ENCODE measurements at regions not wholly inside any gene's neighbourhood (a gene's known extent, or its start where the extent isn't known, plus 50 kb on each side); places are given as distances from the start of the nearest gene placed in this dataset.

DNA sequence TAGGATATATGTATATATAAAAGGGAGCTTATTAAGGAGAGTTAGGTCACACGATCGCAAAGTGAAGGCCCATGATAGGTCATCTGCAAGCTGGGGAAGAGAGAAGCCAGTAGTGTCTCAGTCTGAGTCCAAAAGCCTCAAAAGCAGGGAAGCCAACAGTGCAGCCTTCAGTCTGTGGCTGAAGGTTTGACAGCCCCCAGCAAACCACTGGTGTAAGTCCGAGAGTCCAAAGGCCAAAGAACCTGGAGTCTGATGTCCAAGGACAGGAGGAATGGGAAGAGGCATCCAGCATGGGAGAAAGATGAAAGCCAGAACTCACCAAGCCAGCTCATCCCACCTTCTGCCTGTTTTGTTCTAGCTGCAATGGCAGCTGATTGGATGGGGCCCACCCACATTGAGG, 88.9 kb upstream of the TBX20 start:
- no peak for DNase-seq (ENCODE audit: extremely low spot score)
- TF ChIP-seq, protein P1, sequence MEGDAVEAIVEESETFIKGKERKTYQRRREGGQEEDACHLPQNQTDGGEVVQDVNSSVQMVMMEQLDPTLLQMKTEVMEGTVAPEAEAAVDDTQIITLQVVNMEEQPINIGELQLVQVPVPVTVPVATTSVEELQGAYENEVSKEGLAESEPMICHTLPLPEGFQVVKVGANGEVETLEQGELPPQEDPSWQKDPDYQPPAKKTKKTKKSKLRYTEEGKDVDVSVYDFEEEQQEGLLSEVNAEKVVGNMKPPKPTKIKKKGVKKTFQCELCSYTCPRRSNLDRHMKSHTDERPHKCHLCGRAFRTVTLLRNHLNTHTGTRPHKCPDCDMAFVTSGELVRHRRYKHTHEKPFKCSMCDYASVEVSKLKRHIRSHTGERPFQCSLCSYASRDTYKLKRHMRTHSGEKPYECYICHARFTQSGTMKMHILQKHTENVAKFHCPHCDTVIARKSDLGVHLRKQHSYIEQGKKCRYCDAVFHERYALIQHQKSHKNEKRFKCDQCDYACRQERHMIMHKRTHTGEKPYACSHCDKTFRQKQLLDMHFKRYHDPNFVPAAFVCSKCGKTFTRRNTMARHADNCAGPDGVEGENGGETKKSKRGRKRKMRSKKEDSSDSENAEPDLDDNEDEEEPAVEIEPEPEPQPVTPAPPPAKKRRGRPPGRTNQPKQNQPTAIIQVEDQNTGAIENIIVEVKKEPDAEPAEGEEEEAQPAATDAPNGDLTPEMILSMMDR (IDR thresholded peaks at IDR 0.05; ENCODE audit: control extremely low read depth, extremely low read depth, low read depth, missing control alignments) = no peak
- CTCF ChIA-PET = no interaction called here
- POLR2A ChIA-PET = no interaction called here

DNA sequence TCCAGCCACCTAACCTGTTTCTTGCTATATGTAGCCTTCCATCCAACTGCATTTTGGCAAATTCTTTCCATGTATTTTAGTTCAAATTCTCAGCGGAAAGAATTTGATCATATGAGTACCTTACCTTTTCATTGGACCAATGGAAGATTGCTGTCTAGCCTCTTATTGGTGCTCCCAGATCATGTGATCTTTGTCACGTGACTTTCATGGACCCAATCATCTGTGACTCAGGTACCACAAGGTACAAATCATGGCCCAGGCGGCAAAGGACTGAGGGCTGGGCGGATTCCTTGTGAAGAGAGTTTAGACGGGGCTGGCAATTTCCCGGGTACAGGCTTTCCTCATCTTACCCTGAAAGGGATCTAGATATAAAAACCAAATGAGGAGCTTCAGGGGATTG, 85.9 kb upstream of the TBX20 start:
- ChIA-PET CTCF (interaction anchor here (0.8 kb wide), 1 partner anchor 22 kb away, joined by 3 read pairs; no protein-coding TSS in a partner anchor), POLR2A (no interaction called here)
- no peak for DNase-seq (ENCODE audit: extremely low spot score)
- TF ChIP-seq, protein P1 (IDR thresholded peaks at IDR 0.05; ENCODE audit: control extremely low read depth, extremely low read depth, low read depth, missing control alignments) = no peak

DNA sequence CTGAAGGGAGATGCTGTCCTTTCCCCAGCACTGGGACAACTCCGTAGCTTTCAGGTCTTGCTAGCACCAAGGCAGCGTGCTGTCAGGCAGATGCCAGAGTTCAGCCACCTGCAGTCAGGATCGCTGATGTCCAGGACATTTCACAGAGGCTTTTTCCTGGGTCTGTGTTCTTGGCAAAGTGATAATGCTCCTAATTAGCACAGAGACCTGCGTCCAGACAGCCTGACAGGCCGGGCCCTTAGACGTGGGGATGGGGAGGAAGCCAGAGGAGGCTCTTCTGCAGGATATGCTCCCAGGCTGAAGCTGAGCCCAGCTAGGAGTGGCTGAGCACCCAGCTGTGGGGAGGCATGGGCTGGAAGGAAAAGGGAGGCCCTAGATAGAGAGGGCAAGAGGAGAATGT, 82.5 kb upstream of the TBX20 start:
- POLR2A ChIA-PET = no interaction called here
- DNase-seq (ENCODE audit: extremely low spot score) = no peak
- CTCF ChIA-PET = no interaction called here
- TF ChIP-seq, protein P1 (IDR thresholded peaks at IDR 0.05; ENCODE audit: control extremely low read depth, extremely low read depth, low read depth, missing control alignments) = no peak

DNA sequence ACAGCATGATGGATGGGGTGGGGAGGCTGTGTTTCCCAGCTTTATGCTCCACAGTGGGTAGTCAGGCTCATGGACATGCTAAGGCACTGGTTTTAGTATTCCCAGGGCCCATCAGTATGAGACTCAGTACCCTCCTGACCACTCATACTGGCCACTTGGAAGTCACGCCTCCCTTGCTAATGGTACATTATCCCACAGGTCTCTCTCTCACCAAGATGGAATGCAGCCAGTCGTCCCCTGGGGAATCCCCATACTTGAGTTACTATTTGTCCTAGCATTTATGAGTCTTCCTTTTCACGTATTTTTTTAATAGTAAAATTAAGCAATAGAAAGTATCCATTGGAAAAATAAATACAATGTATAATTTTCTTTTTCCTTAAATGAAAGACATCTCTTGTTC, 80.6 kb upstream of the TBX20 start:
- POLR2A ChIA-PET = no interaction called here
- TF ChIP-seq, protein P1 (IDR thresholded peaks at IDR 0.05; ENCODE audit: control extremely low read depth, extremely low read depth, low read depth, missing control alignments) = no peak
- CTCF ChIA-PET = no interaction called here
- DNase-seq (ENCODE audit: extremely low spot score) = no peak

DNA sequence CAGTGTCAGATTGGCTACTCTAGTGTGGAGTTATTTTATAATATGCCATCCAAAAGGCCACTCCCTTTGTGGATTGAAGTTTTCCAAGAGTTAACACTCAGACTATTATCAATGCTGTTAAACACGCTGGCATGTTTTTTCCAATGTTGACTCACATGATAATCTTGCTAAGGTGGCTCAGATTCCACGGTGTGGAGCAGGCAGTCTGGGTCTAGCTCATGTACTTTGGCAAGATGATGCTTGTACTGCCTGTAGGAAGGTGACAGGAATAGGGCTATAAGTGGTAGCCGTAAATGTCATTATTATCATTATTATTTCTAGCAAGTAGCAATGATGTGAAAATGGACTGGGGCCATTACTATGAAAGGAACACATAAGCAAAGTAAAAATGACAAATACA, 79.4 kb upstream of the TBX20 start:
- no peak for DNase-seq (ENCODE audit: extremely low spot score)
- ChIA-PET POLR2A (no interaction called here), CTCF (no interaction called here)
- TF ChIP-seq, protein P1 (IDR thresholded peaks at IDR 0.05; ENCODE audit: control extremely low read depth, extremely low read depth, low read depth, missing control alignments) = no peak

DNA sequence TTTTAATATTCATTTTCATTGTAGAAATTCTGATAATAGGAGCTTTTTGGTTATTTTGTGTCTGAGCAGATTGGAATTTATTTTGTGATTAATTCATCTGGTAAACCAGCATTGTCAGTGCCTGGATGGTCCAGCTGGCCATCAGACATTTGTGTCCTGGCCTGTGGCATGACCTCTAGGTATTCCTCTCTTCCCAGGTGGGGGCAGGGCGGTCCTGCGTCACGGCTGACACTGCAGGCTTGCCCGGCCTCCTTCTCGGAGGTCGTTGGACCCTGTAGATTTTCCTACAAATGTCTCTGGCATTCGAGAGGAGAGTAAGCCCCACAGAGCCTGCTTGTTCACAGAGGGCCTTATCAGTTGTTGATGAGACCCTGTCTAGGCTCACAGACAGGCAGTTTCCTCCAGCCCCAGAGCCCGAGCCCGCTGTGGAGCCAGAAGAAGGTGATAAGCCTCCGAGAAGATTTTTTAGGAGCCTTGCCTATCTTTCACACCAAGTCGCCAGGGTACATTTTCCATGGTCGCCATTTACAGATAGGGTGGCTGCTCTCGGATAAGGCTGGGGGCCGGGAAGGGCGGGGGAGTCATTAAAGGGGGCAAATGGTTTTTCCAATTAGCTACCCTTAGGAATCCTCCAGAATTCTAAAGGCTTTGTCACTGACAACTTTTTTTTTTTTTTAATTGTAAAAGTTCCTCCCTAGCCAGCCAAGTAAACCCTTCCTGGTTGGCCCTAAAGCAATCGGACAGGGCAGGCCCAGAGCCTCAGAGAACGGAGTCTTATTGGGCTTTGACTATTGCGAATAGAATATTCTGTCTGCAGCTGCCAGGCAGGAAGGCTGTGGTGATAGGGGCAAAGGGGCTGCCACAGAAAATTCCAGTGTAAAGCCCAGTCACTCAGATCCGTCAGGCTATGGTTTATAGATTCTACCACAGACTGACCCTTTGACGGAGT, 78.1 kb upstream of the TBX20 start:
- POLR2A ChIA-PET = no interaction called here
- DNase-seq (ENCODE audit: extremely low spot score) = no peak
- TF ChIP-seq, protein P1 (IDR thresholded peaks at IDR 0.05; ENCODE audit: control extremely low read depth, extremely low read depth, low read depth, missing control alignments) = no peak
- CTCF ChIA-PET = interaction anchor here (0.6 kb wide), 1 partner anchor 1256 kb away, joined by 3 read pairs; no protein-coding TSS in a partner anchor
